GM21576 (cell line): ENCODE measurements at regions not wholly inside any gene's neighbourhood (a gene's known extent, or its start where the extent isn't known, plus 50 kb on each side); places are given as distances from the start of the nearest gene placed in this dataset.

Experiments used
- ATAC-seq: cut with Tn5 transposase; IDR thresholded peaks from one replicate; pipeline ENCODE4 v1.9.1; 2021; ENCODE audit warnings: mild to moderate bottlenecking, moderate library complexity; ENCODE audit not compliant: unreplicated experiment

DNA sequence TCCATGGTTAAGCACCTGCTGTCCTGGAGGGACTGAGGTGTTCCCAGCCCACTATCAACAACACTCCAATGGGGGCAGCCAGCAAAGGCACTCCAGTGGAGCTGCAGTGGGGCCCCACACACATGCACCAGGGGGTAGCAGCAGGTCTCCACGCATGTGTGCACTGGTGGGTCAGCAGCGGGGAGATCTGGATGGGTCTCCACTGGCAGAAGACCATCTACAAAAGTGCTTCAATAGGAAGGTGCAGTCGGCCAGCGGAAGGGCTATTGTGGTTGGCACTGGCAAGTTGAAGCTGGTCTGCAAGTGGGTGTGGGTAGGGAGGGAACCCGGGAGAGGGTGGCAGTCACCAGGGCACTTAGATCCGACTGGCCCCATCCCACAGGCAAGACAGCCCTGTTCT, 1355.4 kb downstream of the NSUN3 start:
- no peak for ATAC-seq

GRCh38 chr3:95424279-95424678, 1361.4 kb downstream of the NSUN3 start:
- ATAC-seq: no peak

DNA sequence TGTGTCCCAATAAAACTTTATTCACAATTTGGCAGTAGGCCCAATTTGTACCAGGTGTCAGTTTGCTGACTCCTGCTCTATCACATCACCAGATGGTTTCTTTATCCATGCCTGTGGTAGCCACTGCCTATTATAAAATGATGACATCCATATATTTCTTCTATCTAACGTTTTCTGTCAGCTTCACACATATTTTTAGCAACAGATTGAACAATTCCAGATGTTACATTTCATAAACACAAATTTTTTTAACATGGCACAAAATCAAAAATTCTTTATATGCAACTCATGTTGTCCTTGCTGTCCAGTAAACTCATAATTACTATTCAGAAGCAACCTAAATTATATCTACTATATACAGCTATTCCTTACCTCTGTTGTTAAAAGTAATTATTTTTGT, 1371.6 kb downstream of the NSUN3 start:
- ATAC-seq: no peak

- ATAC-seq: no peak
Observed at GRCh38 chr3:95437409-95437808, 1374.5 kb downstream of the NSUN3 start.

GRCh38 chr3:95438274-95438673, 1375.4 kb downstream of the NSUN3 start:
- ATAC-seq: no peak

DNA sequence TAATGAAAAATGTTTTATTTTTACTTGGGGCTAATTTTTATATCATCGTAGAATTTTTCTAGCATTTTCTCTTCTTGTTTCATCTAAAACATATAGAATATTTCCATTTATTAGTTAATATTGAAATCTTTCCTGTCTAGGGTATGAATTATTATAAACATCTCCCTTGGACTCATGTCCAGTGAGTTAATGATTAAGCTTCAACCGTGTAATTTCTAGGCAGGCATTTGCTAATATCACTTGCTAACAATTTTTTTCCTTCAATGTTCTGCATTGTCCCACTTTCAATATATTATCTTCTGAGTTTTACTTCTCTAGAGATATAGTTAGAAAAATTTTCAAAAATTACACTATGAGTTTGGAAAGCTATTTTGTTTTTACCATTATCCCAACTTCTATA, 1371.6 kb upstream of the EPHA6 start:
- ATAC-seq: no peak

GRCh38 chr3:95449841-95450240, 1364.6 kb upstream of the EPHA6 start:
- ATAC-seq: no peak

DNA sequence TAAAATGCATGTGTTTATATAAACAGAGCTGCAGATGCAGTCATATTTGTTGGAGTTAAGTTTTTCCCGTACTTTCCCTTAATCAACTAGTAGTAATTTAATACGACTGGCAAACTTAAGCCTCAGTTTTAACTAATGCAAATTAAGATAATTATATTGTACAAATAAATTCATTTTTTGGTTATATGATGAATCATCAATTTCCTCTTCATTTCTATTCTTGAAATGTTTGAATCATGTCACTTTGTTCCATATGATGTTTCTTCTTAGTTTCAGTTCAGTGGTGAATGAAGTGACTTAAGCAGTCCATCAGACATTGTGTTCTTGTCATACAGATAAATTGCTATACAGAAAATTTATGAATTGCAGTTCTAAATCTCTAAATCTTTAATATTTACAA, 1361.2 kb upstream of the EPHA6 start:
- no peak for ATAC-seq

- ATAC-seq: no peak
Observed at GRCh38 chr3:95456835-95457234, 1357.6 kb upstream of the EPHA6 start.

DNA sequence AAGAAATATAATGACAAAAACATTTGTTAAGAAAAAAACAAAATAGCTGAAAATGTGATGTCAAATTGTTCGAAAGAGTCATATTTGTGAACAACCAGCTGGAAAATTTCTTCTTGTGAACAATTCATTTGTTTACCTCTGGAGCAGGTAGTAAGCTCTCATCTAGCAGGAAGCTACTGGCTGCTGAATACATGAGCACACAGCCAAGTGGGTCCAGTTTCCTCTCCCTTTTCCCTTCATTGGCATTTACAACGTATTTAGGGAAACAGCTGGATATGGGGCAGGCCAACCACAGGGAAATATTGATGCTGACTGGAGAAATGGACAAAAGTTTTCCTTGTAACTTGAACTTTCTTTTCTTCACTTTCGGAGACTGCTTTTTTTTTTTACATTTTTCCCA, 1354.7 kb upstream of the EPHA6 start:
- no peak for ATAC-seq

DNA sequence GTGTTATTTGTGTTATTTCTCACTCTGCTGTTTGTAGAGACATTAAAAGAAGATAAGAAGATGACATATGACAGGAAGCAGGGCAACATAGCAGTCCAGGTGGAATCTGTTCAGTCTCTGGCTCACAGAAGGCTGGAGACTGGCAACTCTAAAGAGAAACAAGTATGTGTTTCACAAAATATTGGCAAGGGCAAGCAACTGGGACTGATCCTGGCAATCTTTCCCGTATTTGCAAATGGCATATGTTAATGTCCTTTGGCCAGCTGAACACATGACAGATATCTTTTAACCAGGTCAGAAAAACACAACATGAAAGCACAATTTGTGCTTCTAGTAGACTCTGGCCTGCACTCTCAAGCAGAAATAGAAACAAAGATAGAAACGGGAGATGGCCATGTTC, 1354.1 kb upstream of the EPHA6 start:
- ATAC-seq: no peak

DNA sequence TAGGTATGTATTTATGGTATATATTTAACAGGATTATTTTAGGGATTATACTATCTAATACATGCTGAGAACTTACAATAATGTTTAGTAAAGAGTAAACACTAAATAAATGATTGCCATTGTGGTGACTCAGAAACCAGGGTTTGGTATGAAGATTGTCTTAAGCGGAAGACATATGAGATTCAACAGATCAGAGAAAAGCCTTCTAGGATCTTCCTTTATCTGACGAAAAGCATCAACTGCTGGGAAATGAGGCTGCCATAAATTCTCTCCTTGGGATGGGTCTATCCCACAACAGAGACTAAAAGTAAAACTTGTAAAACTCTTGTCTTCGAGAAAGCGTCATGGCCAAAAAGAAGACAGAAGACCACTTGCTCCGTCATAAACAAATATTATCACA, 1352.2 kb upstream of the EPHA6 start:
- no peak for ATAC-seq

DNA sequence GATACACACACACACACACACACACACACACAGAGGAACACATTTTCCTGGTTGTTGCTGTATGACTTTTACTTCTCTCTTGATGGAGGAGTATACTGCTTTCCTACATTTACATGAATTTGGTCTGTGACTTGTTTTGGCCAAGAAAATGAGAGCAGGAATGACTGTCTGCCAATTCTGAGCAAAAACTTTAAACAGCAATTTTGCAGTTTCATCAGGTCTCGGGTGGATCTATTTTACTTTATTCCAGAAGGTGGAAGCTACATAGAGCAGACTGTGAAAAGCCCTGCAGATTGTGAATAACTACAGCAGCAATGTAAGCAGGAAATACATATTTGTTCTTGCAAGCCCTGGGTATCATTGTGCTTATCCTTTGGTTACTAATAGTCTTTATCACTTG, 1350.0 kb upstream of the EPHA6 start:
- ATAC-seq: no peak

DNA sequence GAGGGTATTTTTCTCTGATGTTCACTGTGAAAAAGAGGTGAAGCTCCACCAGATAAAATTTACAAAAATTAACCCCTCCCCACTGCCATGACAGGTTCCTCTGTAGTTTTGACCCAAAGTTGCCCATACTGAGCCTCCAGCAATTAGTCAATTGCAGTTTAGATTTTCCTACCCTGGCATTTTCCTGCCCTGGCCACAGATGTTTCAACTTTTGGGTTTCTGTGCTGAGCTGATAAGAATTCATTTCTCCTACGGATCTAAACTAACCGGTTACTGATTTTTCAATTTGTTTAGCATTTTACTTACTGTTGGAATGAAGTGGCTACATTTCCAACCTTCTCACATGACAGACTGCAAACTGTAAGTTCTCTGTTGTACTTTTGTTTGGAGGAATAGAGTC, 1346.1 kb upstream of the EPHA6 start:
- no peak for ATAC-seq

DNA sequence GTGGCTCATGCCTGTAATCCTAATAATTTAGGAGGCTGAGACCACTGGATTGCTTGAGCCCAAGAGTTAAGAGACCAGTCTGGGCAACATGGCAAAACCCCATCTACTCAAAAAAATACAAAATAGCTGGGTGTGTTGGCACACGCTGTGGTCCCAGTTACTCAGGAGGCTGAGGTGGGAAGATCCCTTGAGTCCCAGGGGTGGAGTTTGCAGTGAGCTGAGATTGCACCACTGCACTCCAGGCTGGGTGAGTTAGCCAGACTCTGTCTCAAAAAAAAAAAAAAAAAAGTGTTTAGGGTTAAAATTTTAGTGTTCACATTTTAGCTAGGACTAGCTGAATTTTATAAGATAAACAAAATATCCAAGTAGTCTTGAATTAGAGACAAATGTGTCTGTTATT, 1340.1 kb upstream of the EPHA6 start:
- ATAC-seq: no peak

- no peak for ATAC-seq
Observed at GRCh38 chr3:95476534-95476933, 1337.9 kb upstream of the EPHA6 start.

DNA sequence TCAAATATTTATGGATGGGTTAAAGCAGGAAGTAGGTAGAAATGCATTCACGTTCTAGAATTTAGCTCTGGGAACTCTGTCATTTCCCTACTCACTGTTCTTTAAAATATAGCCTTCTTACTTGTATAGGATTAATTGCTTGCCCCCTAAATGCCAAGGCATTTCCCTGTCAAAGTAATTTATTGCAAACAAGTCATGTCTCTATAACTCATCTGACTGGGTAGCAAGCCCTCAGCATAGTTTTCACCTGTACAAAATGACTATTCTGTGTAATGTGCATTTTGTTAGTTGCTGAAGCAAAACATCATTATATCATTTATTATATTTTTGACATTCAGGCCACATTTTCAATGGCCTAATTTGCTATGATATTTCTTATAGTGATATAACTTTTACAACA, 1308.2 kb upstream of the EPHA6 start:
- ATAC-seq: no peak

DNA sequence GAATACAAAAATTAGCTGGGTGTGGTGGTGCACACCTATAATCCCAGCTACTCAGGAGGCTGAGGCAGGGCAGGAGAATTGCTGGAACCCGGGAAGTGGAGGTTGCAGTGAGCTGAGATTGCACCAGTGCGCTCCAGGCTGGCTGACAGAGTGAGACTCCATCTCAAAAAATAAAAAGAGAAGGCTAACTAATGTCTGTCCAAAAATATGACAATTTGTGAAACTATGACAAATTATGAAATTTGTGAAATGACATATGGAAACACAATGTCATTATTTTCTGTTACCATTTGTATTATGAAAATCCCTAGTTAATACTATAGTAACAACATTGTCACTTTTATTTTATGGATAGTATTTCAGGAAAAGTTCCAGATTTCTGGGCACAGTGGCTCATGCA, 1306.3 kb upstream of the EPHA6 start:
- no peak for ATAC-seq

DNA sequence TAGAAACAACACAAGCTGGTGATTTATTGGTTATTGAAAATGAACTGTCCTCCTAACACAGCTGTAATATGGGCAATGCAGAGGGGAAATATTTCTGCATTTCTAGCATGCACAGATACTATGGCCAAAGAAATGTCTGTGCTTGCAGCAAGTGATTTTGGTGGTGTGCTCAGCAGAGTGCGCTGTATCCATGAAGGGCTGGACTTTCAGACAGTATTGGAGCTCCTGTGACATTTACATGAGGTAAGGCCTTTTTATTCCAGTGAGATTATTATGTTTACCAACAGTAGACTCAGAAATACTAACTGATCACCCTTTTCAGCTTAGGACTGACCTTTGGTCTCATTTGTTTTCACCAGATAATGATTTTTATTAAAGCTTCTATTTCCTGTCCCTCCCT, 1302.6 kb upstream of the EPHA6 start:
- no peak for ATAC-seq

DNA sequence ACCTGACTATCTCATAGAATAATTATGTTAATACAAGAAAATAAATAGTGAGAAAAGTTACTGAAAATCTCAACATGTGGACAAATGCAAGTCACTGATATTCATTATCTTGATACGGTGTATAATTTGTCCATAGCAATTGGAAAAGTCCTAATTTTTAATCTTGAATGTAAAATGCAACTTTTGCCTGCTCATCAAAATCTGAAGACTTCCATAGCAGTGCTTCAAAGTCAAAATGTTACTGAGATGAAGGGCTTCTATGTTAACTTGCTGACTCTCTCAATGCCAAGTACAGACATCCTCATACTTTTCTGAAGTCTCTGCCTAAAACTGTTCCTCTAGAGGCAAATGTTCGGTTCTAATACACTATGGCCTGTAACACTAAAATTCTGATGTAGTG, 1300.1 kb upstream of the EPHA6 start:
- ATAC-seq: no peak

DNA sequence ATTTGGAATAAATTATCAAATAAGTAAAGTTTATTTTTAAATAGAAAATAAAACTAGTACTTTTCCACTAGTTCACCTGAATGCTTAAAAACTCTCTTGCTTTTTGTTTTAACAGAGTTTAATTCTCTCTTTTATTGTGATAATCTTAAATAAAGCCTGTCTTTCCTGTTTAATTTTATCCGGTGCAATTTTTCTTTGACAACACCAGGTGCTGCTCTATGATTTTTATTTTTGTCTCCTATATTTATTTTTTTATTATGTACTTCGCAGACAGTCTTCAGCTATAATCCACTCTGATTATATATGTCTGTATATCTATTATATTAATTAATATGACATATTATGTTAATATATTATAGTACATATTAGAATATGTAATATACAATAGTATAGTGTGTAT, 1293.0 kb upstream of the EPHA6 start:
- ATAC-seq: no peak

GRCh38 chr3:95522449-95522848, 1291.9 kb upstream of the EPHA6 start:
- ATAC-seq: no peak

DNA sequence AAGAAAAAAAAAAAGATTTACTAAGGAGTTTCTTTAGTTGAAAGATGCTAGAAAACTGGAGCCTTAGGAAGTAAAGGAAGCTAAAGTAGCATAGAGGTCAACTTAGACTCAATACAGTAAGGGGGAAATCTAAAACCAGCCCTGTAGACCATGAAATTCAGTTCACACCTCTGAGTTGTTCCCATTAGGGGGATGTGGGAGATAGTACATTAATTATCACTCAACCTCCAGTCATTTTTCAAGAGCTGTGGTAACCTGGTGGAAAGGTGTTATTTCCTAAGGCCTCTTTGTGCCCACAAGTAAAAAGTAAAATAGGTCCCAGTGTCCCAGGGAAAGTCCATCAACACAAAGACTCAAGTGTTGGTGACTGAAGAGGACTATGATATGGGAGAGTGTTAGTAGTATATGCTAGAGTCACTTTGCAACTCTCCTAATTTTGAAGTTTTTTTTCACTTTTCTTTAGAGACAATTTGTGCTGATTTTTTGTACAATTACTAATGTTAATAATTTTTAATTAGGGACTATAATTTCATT, 1274.4 kb upstream of the EPHA6 start:
- ATAC-seq: no peak

GRCh38 chr3:95565502-95565901, 1248.9 kb upstream of the EPHA6 start:
- ATAC-seq: no peak
